Fibroblast of the aortic adventitia (primary cell): ENCODE measurements at regions not wholly inside any gene's neighbourhood (a gene's known extent, or its start where the extent isn't known, plus 50 kb on each side); places are given as distances from the start of the nearest gene placed in this dataset.

ENCODE experiments used
- DNase-seq: peaks from one replicate; pipeline ENCODE4 v3.0.0-alpha.2; 2010; ENCODE audit warnings: low read depth
- H3K4me3 ChIP-seq: 2 replicates; pipeline ENCODE4 v1.5.1; 2011; ENCODE audit warnings: low read depth, mild to moderate bottlenecking, control low read depth, low read length, moderate library complexity
- TF ChIP-seq, protein P1 (sequence below): IDR thresholded peaks from 2 replicates; pipeline ENCODE4 v1.5.1; 2011; ENCODE audit warnings: mild to moderate bottlenecking, low read length, control low read depth, inconsistent platforms; ENCODE audit not compliant: insufficient read depth

DNA sequence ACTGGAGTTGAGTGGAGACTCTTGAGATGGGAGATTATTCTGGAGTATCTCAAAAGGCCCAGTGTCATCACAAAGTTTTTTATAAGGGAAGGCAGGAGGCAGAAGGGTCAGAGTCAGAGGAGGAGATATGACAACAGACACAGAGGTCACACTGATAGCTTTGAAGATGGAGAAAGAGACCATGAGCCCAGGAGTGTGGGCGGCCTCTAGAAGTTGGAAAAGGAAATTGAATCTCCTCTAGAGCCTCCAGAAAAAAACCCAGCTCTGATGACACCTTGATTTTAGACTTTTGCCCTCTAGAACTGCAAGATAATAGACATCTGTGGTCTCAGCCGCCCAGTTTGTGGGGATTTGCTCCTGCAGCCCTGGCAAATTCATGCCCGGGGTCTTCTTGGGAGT, 64.8 kb upstream of the SPTLC1 start:
- TF ChIP-seq, protein P1, sequence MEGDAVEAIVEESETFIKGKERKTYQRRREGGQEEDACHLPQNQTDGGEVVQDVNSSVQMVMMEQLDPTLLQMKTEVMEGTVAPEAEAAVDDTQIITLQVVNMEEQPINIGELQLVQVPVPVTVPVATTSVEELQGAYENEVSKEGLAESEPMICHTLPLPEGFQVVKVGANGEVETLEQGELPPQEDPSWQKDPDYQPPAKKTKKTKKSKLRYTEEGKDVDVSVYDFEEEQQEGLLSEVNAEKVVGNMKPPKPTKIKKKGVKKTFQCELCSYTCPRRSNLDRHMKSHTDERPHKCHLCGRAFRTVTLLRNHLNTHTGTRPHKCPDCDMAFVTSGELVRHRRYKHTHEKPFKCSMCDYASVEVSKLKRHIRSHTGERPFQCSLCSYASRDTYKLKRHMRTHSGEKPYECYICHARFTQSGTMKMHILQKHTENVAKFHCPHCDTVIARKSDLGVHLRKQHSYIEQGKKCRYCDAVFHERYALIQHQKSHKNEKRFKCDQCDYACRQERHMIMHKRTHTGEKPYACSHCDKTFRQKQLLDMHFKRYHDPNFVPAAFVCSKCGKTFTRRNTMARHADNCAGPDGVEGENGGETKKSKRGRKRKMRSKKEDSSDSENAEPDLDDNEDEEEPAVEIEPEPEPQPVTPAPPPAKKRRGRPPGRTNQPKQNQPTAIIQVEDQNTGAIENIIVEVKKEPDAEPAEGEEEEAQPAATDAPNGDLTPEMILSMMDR: no peak
- no peak for DNase-seq
- H3K4me3 ChIP-seq: no peak overlapping the region

DNA sequence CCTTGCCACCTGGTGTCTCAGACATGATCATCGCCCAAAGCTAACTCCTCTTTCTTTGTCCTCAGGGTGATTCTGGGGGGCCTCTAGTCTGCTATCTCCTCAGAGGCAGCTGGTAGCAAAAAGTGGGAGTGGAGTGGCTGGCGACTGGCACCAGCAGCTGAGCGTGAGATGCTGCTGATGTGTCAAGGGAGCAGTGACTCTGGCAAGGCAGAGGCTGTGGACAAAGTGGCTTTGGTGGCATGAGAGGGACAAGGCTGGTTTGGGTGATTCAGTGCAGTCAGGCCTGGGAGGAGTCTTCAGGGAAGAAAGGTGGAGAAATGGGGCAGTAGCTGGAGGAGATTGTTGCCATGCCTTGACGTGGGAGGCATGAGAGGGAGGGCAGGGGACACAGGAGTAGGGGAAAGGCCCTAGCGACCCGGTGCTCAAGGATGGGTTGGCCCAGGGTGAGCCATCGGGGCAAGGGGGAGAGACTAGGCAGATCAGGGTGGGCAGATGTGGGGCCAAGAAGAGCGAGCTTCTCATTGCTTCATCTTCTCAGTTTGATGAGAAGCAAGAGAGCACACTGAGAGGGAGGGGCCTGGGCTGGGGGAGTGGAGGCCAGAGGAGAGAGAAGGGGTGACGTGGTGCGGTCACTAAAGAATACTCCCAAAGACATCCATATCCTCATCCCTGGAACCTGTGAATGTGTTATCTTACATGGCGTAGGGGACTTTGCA, 64.2 kb upstream of the SPTLC1 start:
- TF ChIP-seq, protein P1: no peak
- DNase-seq: no peak
- no peak overlapping the region for H3K4me3 ChIP-seq

DNA sequence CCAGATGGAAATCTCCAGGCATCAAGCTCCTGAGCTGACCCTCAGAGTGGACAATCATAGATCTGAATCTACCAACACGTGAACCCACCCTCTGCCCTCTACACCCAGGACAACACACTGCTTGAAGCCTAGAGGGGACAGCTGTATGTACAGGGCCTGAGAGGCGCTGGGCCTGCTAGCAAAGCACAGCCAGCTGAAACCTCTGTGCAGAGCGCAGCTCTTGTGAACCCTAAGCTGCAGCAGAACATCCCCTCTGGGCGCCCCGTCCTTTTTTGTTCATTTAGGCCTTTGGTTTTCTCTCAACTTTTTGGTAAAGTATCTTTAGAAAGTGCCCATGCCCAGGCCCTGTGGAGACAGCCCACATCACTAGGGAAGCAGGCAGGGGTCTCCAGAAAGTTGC, 62.4 kb upstream of the SPTLC1 start:
- no peak for DNase-seq
- TF ChIP-seq, protein P1: no peak
- H3K4me3 ChIP-seq: no peak overlapping the region

DNA sequence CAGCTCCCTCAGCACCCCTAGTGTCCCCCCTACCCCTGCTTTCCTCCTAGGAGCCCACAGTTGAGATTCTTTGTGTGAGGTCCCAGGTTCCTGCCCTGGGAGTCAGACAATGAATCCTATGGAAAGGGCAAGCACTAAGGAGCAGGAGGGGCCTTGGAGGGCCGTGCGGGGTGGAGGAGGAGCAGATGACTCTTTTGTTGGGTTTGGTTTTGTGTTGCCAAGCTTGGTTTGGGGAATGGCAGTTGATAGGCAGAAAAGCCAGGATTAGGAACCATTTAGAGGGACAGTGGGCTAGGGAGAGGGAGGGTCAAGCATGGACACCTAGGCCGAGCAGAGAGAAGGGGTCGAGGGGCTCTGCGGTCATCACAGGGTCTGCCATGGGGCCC, 61.6 kb upstream of the SPTLC1 start:
- H3K4me3 ChIP-seq: no peak overlapping the region
- DNase-seq: no peak
- TF ChIP-seq, protein P1: no peak

DNA sequence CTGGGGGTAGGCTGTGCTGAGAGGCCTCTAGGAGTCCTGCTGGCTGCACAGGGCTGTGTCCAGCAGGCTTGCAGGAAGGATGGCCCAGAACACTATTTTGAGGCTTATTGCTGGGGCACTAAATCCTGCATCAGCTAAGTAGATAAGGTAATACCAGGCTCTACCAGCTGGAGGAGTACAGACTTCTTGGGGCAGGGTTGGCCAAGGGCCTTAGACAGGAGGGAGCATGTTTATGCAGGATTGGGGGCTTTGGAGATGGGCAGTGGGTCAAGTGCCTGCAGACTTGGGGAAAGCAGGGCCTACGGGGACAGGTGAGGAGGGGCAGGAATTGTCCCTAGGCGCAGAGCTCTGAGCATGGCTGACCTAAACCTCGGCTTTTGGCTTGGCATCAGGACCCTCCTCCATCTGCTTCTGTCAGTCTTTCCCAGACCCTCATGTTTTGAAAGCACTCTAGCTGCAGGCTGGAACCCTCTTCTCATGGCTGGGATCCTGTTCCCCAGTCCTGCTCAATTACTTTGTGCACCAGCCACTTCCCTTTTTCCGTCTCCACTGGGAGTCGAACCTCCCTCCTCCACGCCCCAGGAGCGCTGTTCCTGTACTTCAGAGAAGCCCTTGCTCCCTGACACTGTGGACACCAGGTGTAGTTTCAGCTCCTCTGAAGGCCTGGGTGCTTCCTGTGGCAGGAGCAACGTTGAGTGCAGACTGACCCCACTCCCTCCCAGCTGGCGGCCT, 61.0 kb upstream of the SPTLC1 start:
- DNase-seq: no peak
- TF ChIP-seq, protein P1: peak; percentile 34
- H3K4me3 ChIP-seq: no peak overlapping the region

DNA sequence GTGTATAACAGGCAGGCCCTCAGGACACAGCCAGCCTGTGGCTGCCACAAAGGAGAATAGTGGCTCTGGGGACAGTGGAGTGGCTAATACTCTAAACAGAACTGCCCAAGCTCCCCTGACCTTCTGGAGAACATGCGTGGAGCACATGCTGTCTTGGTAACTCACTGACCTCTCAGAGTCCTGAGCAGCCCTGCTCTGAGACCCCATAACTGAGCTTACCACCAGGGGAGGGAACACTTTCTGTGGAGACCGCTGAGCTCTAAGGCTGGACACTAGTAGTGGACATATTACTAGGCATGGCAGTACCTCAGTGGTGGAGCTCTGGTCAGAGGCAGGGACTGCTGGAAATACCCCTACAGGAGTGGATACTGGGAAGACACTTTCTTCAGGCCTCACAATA, 60.2 kb upstream of the SPTLC1 start:
- H3K4me3 ChIP-seq: no peak overlapping the region
- no peak for DNase-seq
- TF ChIP-seq, protein P1: no peak
